ENCODE measurements at regions not wholly inside any gene's neighbourhood (a gene's known extent, or its start where the extent isn't known, plus 50 kb on each side); places are given as distances from the start of the nearest gene placed in this dataset.

GRCh38 chr15:25179673-25180511 lies 225.1 kb downstream of the SNRPN start:
- no peak overlapping the region for H3K27ac ChIP-seq (replicated peaks)
- H3K4me3 ChIP-seq (replicated peaks; ENCODE audit: insufficient read depth, low read length): no peak overlapping the region
- no peak for DNase-seq (ENCODE audit: low read depth in 1 of 2, low spot score in 1 of 2)
- TF ChIP-seq GABPA (IDR thresholded peaks at IDR 0.05; ENCODE audit: low read depth) (no peak), POLR2AphosphoS5 (IDR thresholded peaks at IDR 0.05; ENCODE audit: low read depth) (no peak), SPI1 (IDR thresholded peaks at IDR 0.05; ENCODE audit: borderline replicate concordance, low read depth) (no peak), REST (IDR thresholded peaks at IDR 0.05; ENCODE audit: insufficient replicate concordance, low read depth) (no peak)
- TF ChIP-seq, protein P1, sequence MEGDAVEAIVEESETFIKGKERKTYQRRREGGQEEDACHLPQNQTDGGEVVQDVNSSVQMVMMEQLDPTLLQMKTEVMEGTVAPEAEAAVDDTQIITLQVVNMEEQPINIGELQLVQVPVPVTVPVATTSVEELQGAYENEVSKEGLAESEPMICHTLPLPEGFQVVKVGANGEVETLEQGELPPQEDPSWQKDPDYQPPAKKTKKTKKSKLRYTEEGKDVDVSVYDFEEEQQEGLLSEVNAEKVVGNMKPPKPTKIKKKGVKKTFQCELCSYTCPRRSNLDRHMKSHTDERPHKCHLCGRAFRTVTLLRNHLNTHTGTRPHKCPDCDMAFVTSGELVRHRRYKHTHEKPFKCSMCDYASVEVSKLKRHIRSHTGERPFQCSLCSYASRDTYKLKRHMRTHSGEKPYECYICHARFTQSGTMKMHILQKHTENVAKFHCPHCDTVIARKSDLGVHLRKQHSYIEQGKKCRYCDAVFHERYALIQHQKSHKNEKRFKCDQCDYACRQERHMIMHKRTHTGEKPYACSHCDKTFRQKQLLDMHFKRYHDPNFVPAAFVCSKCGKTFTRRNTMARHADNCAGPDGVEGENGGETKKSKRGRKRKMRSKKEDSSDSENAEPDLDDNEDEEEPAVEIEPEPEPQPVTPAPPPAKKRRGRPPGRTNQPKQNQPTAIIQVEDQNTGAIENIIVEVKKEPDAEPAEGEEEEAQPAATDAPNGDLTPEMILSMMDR (IDR thresholded peaks at IDR 0.05; ENCODE audit: insufficient read depth, low read length): no peak
- H3K27me3 ChIP-seq (ENCODE audit: insufficient read depth, poor library complexity, severe bottlenecking): no peaks in the 10 kb centered on the region

GRCh38 chr15:25180606-25181292 lies 226.0 kb downstream of the SNRPN start:
- H3K4me3 ChIP-seq (replicated peaks; ENCODE audit: insufficient read depth, low read length): no peak overlapping the region
- no peak for TF ChIP-seq POLR2AphosphoS5 (IDR thresholded peaks at IDR 0.05; ENCODE audit: low read depth)
- TF ChIP-seq REST (IDR thresholded peaks at IDR 0.05; ENCODE audit: insufficient replicate concordance, low read depth): no peak
- TF ChIP-seq, protein P1 (IDR thresholded peaks at IDR 0.05; ENCODE audit: insufficient read depth, low read length): no peak
- TF ChIP-seq GABPA (IDR thresholded peaks at IDR 0.05; ENCODE audit: low read depth): no peak
- no peak for TF ChIP-seq SPI1 (IDR thresholded peaks at IDR 0.05; ENCODE audit: borderline replicate concordance, low read depth)
- no peak overlapping the region for H3K27ac ChIP-seq (replicated peaks)
- H3K27me3 ChIP-seq (ENCODE audit: insufficient read depth, poor library complexity, severe bottlenecking): no peaks in the 10 kb centered on the region
- DNase-seq (ENCODE audit: low read depth in 1 of 2, low spot score in 1 of 2): no peak

GRCh38 chr15:25181293-25182097 lies 226.7 kb downstream of the SNRPN start:
- DNase-seq (ENCODE audit: low read depth in 1 of 2, low spot score in 1 of 2): no peak
- no peak overlapping the region for H3K4me3 ChIP-seq (replicated peaks; ENCODE audit: insufficient read depth, low read length)
- no peak overlapping the region for H3K27ac ChIP-seq (replicated peaks)
- no peaks in the 10 kb centered on the region for H3K27me3 ChIP-seq (ENCODE audit: insufficient read depth, poor library complexity, severe bottlenecking)
- TF ChIP-seq GABPA (IDR thresholded peaks at IDR 0.05; ENCODE audit: low read depth) (no peak), REST (IDR thresholded peaks at IDR 0.05; ENCODE audit: insufficient replicate concordance, low read depth) (no peak), SPI1 (IDR thresholded peaks at IDR 0.05; ENCODE audit: borderline replicate concordance, low read depth) (no peak), POLR2AphosphoS5 (IDR thresholded peaks at IDR 0.05; ENCODE audit: low read depth) (no peak)
- TF ChIP-seq, protein P1 (IDR thresholded peaks at IDR 0.05; ENCODE audit: insufficient read depth, low read length): no peak

Data from HL-60 (cell line).